Activated CD4-positive, alpha-beta T cell treated with anti-CD3 and anti-CD28 coated beads, Interleukin-2, amount 10 ng/mL, durations not matched to agents 7 days and 5 days (primary cell): ENCODE measurements at regions not wholly inside any gene's neighbourhood (a gene's known extent, or its start where the extent isn't known, plus 50 kb on each side); places are given as distances from the start of the nearest gene placed in this dataset.

ENCODE experiments used
- CTCF ChIA-PET: fragments of 350-600 bp; sonication (Branson Sonifier 250); formaldehyde crosslinking; loops from one replicate; lab custom pipeline; 2021; ENCODE audit warnings: antibody characterized with exemption; lab: Charles Lee
- POLR2A ChIA-PET: fragments of 350-600 bp; sonication (Branson Sonifier 250); formaldehyde crosslinking; loops from one replicate; lab custom pipeline; 2021; ENCODE audit warnings: antibody characterized with exemption; lab: Charles Lee
- DNase-seq: peaks from one replicate; pipeline ENCODE4 v3.0.0-alpha.2; 2020
- H3K27ac Mint-ChIP-seq: one replicate; pipeline ENCODE4 v1.8.0; 2021; ENCODE audit warnings: mild to moderate bottlenecking, moderate library complexity, mixed read lengths
- H3K27me3 Mint-ChIP-seq: one replicate; pipeline ENCODE4 v1.8.0; 2021; ENCODE audit warnings: mixed read lengths
- H3K36me3 Mint-ChIP-seq: one replicate; pipeline ENCODE4 v1.8.0; 2021; ENCODE audit warnings: low read depth, mixed read lengths
- H3K4me1 Mint-ChIP-seq: one replicate; pipeline ENCODE4 v1.8.0; 2021; ENCODE audit warnings: mixed read lengths
- H3K4me3 Mint-ChIP-seq: one replicate; pipeline ENCODE4 v1.8.0; 2021; ENCODE audit warnings: mild to moderate bottlenecking, moderate library complexity, mixed read lengths
- H3K9me3 Mint-ChIP-seq: one replicate; pipeline ENCODE4 v1.8.0; 2021; ENCODE audit warnings: mixed read lengths

- no peak overlapping the region for H3K4me3 Mint-ChIP-seq
- peaks cover 2% of the 10 kb centered on the region for H3K4me1 Mint-ChIP-seq
- no peak overlapping the region for H3K27ac Mint-ChIP-seq
- peaks cover 1% of the 10 kb centered on the region for H3K36me3 Mint-ChIP-seq
- POLR2A ChIA-PET, result no interaction called here
- CTCF ChIA-PET, result interaction anchor here (0.7 to 1.5 kb wide), 2 partner anchors 15 to 29 kb away, joined by 3 to 4 read pairs; no protein-coding TSS in a partner anchor
- no peak for DNase-seq
- peaks cover 11% of the 10 kb centered on the region for H3K9me3 Mint-ChIP-seq
- H3K27me3 Mint-ChIP-seq, result no peaks in the 10 kb centered on the region
These were observed 250.4 kb downstream of the PTTG2 start for GRCh38 chr4:38210396-38211114.

GRCh38 chr4:38211885-38212284 is 251.7 kb downstream of the PTTG2 start:
- Mint-ChIP-seq H3K4me1 (peaks cover 2% of the 10 kb centered on the region), H3K4me3 (no peak overlapping the region), H3K27me3 (no peaks in the 10 kb centered on the region), H3K27ac (no peak overlapping the region), H3K9me3 (peaks cover 7% of the 10 kb centered on the region), H3K36me3 (peaks cover 1% of the 10 kb centered on the region)
- no peak for DNase-seq
- ChIA-PET CTCF (interaction anchor here (0.8 to 1.3 kb wide), 3 partner anchors 9 to 48 kb away, joined by 3 read pairs; no protein-coding TSS in a partner anchor), POLR2A (no interaction called here)

- ChIA-PET CTCF (interaction anchor here (1.3 kb wide), 1 partner anchor 11 kb away, joined by 3 read pairs; no protein-coding TSS in a partner anchor), POLR2A (no interaction called here)
- no peak overlapping the region for H3K4me3 Mint-ChIP-seq
These were observed 253.0 kb downstream of the PTTG2 start for GRCh38 chr4:38213083-38213805.

GRCh38 chr4:38222892-38223291 is 262.7 kb downstream of the PTTG2 start:
- Mint-ChIP-seq H3K4me1 (no peaks in the 10 kb centered on the region), H3K9me3 (peaks cover 3% of the 10 kb centered on the region), H3K4me3 (no peak overlapping the region), H3K27me3 (peaks cover 15% of the 10 kb centered on the region), H3K27ac (no peak overlapping the region), H3K36me3 (no peaks in the 10 kb centered on the region)
- CTCF ChIA-PET, result no interaction called here
- no peak for DNase-seq
- POLR2A ChIA-PET, result no interaction called here

More at GRCh38 chr4:38213083-38213805, 253.0 kb downstream of the PTTG2 start:
- no peaks in the 10 kb centered on the region for H3K27me3 Mint-ChIP-seq
- no peak for DNase-seq
- H3K9me3 Mint-ChIP-seq, result peaks cover 2% of the 10 kb centered on the region
- peaks cover 1% of the 10 kb centered on the region for H3K36me3 Mint-ChIP-seq
- no peak overlapping the region for H3K27ac Mint-ChIP-seq
- H3K4me1 Mint-ChIP-seq, result peaks cover 2% of the 10 kb centered on the region

GRCh38 chr4:38223306-38223705 is 263.1 kb downstream of the PTTG2 start:
- H3K4me3 Mint-ChIP-seq, result no peak overlapping the region
- H3K9me3 Mint-ChIP-seq, result peaks cover 3% of the 10 kb centered on the region
- ChIA-PET CTCF (no interaction called here), POLR2A (no interaction called here)
- H3K4me1 Mint-ChIP-seq, result no peaks in the 10 kb centered on the region
- no peak for DNase-seq
- H3K36me3 Mint-ChIP-seq, result no peaks in the 10 kb centered on the region
- H3K27ac Mint-ChIP-seq, result no peak overlapping the region
- H3K27me3 Mint-ChIP-seq, result peaks cover 15% of the 10 kb centered on the region

GRCh38 chr4:38223782-38224236 is 263.6 kb downstream of the PTTG2 start:
- no peak overlapping the region for H3K27ac Mint-ChIP-seq
- peaks cover 3% of the 10 kb centered on the region for H3K9me3 Mint-ChIP-seq
- ChIA-PET POLR2A (no interaction called here), CTCF (no interaction called here)
- no peak overlapping the region for H3K4me3 Mint-ChIP-seq
- H3K4me1 Mint-ChIP-seq, result no peaks in the 10 kb centered on the region
- no peaks in the 10 kb centered on the region for H3K36me3 Mint-ChIP-seq
- H3K27me3 Mint-ChIP-seq, result peaks cover 15% of the 10 kb centered on the region
- no peak for DNase-seq

GRCh38 chr4:38224850-38225249 is 264.7 kb downstream of the PTTG2 start:
- no peaks in the 10 kb centered on the region for H3K36me3 Mint-ChIP-seq
- no peak for DNase-seq
- H3K27me3 Mint-ChIP-seq, result peaks cover 15% of the 10 kb centered on the region
- H3K4me3 Mint-ChIP-seq, result no peak overlapping the region
- peaks cover 3% of the 10 kb centered on the region for H3K9me3 Mint-ChIP-seq
- ChIA-PET CTCF (interaction anchor here (0.6 kb wide), 1 partner anchor 16 kb away, joined by 3 read pairs; no protein-coding TSS in a partner anchor), POLR2A (no interaction called here)
- H3K4me1 Mint-ChIP-seq, result no peaks in the 10 kb centered on the region
- no peak overlapping the region for H3K27ac Mint-ChIP-seq

GRCh38 chr4:38226170-38226569 is 266.0 kb downstream of the PTTG2 start:
- Mint-ChIP-seq H3K27me3 (peaks cover 9% of the 10 kb centered on the region), H3K27ac (no peak overlapping the region), H3K4me1 (no peaks in the 10 kb centered on the region), H3K36me3 (no peaks in the 10 kb centered on the region), H3K4me3 (no peak overlapping the region), H3K9me3 (peaks cover 3% of the 10 kb centered on the region)
- POLR2A ChIA-PET, result no interaction called here
- CTCF ChIA-PET, result no interaction called here
- DNase-seq, result no peak

- no peaks in the 10 kb centered on the region for H3K4me1 Mint-ChIP-seq
- DNase-seq, result no peak
- H3K9me3 Mint-ChIP-seq, result peaks cover 3% of the 10 kb centered on the region
- H3K36me3 Mint-ChIP-seq, result no peaks in the 10 kb centered on the region
- CTCF ChIA-PET, result no interaction called here
- no peak overlapping the region for H3K4me3 Mint-ChIP-seq
- H3K27ac Mint-ChIP-seq, result no peak overlapping the region
- POLR2A ChIA-PET, result no interaction called here
- peaks cover 5% of the 10 kb centered on the region for H3K27me3 Mint-ChIP-seq
These were observed 270.1 kb downstream of the PTTG2 start for GRCh38 chr4:38230121-38230801.

- no peaks in the 10 kb centered on the region for H3K36me3 Mint-ChIP-seq
- peaks cover 5% of the 10 kb centered on the region for H3K27me3 Mint-ChIP-seq
- no peak overlapping the region for H3K27ac Mint-ChIP-seq
- POLR2A ChIA-PET, result no interaction called here
- H3K4me3 Mint-ChIP-seq, result no peak overlapping the region
- CTCF ChIA-PET, result no interaction called here
- H3K9me3 Mint-ChIP-seq, result peaks cover 3% of the 10 kb centered on the region
- no peak for DNase-seq
- no peaks in the 10 kb centered on the region for H3K4me1 Mint-ChIP-seq
These were observed 270.8 kb downstream of the PTTG2 start for GRCh38 chr4:38230821-38231563.

GRCh38 chr4:38231626-38232025 is 271.4 kb downstream of the PTTG2 start:
- peaks cover 3% of the 10 kb centered on the region for H3K27me3 Mint-ChIP-seq
- H3K36me3 Mint-ChIP-seq, result no peaks in the 10 kb centered on the region
- no peak overlapping the region for H3K4me3 Mint-ChIP-seq
- CTCF ChIA-PET, result interaction anchor here (1.2 kb wide), 1 partner anchor 12 kb away, joined by 3 read pairs; no protein-coding TSS in a partner anchor
- H3K4me1 Mint-ChIP-seq, result no peaks in the 10 kb centered on the region
- peaks cover 3% of the 10 kb centered on the region for H3K9me3 Mint-ChIP-seq
- POLR2A ChIA-PET, result no interaction called here
- no peak overlapping the region for H3K27ac Mint-ChIP-seq
- no peak for DNase-seq

GRCh38 chr4:38232741-38233140 is 272.5 kb downstream of the PTTG2 start:
- Mint-ChIP-seq H3K9me3 (peaks cover 3% of the 10 kb centered on the region), H3K36me3 (no peaks in the 10 kb centered on the region), H3K4me1 (no peaks in the 10 kb centered on the region), H3K27me3 (peaks cover 3% of the 10 kb centered on the region), H3K4me3 (no peak overlapping the region), H3K27ac (no peak overlapping the region)
- ChIA-PET CTCF (interaction anchor here (1.2 kb wide), 1 partner anchor 10 kb away, joined by 3 read pairs; no protein-coding TSS in a partner anchor), POLR2A (no interaction called here)
- DNase-seq, result no peak
